Posterior cingulate gyrus (tissue), 11 donors: ENCODE measurements at regions not wholly inside any gene's neighbourhood (a gene's known extent, or its start where the extent isn't known, plus 50 kb on each side); places are given as distances from the start of the nearest gene placed in this dataset.

Source experiments
- DNase-seq, 10 donors: peaks; one replicate each; pipeline versions ENCODE4 v3.0.0 to v3.0.0-alpha.2; 2020 to 2021; ENCODE audit warnings: mixed read lengths in 3 of 10
- intact Hi-C: fragments of 100-400 bp; cut with DNase I; formaldehyde crosslinking; loops from one replicate; pipeline ENCODE4 v1.15.1; 2023

DNA sequence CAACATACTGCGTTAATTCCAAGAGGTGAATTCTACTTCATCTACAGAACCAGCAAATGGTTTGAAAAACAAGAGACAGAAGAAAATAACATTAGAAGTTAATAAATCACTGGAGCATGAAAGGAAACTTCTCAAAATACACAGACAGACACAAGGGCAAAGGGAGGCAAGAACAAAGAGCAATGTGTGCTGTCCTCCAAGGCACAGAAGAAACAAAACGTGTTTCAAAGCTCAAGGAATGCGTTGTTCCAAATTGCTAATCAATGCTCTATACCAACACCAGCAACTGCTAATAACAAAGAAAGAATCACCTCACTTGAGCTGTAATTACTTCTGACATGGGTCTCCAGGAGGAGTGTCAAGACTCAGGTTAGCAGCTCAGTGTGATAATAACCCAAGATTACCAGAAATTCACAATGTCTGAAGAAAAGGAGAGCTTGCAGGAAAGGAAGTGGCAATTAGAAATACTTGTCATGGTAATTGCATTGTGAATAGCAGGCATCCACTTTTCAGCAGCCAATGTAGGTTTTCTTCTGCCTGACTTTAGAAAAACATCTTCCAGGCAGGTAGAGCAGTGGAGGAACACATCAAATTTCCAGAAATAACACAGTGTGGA, 175.4 kb downstream of the SEC16B start:
- DNase-seq = no peak
- intact Hi-C loops = no loop called here

DNA sequence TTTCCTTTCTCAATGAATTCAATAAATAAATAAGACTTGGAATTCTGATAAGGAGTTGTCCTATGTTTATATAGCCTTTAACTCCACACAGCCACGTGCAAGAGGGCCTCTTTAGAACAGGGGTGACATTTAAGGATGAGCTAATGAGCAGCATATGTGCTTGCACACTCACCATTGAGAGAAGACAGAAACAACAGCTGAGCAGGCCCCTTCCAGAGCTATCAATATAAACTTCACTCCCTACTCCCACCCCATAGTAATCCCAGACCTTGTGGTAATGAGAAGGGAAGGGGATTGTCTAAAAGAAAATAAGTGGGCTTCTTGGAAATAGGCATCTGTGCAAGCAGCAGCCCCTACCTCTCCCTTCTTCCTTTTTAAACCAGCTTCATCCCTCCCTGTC, 176.0 kb downstream of the SEC16B start:
- intact Hi-C loops = no loop called here
- no peak for DNase-seq

DNA sequence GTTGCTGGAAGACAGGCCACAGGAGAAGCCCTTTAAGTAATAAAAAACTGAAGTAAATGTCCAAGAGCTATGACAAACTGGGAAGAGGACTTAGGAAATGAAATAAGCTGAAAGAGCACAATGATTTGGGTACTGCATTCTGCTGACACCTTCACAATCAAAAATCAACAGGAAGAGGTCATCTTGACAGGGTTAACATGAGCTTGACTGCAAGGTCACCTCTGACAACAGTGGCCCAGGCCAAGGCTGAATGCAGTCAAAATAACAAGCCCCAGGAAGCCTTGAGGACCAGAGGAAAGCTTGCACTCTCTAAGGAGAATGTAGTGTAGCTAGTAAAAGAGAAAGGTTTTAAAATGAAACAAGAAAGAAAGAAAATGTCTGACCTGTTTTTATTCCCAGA, 179.3 kb downstream of the SEC16B start:
- no peak for DNase-seq
- intact Hi-C loops = no loop called here

DNA sequence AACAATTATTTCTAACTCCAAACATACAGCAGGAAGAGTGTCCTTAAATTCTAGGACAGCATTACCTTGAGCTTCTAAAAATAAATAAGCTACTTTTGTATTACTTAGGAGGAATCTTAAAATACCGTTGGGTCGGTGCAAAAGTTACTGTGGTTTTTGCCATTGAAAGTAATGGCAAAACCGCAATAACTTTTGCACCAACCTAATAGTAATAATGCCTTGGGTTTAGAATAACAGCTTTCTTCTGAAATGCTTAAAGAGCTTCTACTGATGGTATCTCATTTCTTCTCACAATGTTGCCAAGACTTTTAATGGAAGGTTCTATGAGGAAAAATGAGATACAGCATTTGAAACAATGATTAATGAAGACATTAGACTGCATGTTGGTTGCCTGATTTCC, 179.9 kb downstream of the SEC16B start:
- DNase-seq = no peak
- intact Hi-C loops = no loop called here

DNA sequence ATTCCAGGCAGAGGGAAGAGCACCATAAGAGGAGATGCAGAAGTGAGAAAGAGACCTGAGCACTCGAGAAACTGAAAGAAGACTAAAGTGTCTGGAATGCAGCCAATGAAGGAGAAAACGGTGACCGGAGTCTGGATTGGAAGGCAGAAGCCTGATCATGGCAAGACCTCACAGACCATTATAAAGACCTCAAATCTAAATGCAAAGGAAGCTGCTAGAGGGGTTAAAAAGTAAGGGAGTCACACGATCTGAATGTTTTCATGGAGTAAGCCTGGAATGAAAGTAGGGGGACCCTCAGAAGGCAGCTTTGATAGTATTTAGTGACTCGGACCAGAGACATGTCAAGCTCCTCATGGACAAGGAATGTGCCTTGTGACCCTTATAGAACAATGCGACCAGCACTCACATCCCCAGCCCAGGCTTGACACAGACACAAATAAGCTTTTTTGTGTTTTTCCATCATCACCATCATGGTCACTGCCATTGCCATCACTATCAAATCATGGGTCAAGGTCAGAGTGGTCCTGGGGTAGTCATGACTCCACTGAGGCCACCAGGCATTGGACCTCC, 183.6 kb downstream of the SEC16B start:
- intact Hi-C loops = no loop called here
- DNase-seq = no peak

DNA sequence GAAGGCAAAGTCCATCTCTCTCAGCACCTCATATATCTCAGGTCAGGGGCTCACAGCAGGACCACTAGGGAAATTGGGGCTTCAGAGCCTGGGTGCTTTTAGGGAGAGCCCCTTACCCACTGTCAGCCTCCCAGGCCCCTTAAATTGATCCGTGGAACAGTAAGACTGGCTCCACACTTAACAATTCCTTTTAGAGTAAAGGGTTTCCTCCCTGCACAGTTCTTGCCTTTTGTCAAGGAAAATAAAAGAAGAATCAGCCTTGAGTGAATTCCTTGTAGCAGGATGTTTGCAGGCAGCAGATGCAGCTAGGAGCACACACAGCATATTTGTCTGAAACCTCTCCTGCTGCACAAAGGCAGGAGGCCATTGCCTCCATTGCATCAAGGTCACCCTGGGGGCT, 184.9 kb downstream of the SEC16B start:
- intact Hi-C loops = no loop called here
- no peak for DNase-seq

DNA sequence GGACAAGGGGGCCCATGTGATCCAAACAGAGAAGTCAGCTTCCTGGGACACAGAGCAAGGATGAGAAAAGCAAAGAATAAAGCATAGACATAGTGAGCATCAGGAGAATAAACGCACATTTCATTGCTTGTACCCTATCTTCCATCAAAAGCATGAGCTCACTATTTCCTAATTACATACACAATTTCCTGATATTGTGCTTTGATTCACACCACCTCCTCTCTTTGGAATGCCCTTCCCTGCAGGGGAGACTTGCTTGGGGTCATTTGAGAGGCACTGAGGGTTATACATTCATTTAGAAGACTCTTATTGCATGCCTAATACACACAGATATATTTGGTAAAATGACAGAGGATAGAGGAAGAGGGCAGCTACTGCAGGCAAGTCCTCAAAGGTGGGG, 185.4 kb downstream of the SEC16B start:
- intact Hi-C loops = no loop called here
- no peak for DNase-seq

DNA sequence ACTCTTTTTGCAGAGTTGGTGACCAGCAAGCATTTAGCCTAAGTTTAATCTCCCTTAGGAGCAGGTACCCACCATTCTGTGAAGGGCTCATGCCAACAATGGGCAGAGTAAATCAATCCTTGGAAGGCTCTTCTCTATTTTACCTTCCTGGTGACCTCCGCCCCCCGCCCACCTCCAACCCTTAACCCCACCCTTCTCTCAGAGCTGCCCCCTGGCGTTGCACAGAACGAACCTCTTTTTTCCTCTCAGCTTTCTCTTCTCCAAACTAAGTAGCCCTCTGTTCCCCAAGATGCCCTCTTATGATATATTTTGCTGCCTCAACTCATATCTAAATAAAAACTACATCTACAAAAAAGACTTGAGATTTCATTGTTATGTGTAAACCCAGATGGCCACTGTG, 186.8 kb downstream of the SEC16B start:
- intact Hi-C loops = no loop called here

DNA sequence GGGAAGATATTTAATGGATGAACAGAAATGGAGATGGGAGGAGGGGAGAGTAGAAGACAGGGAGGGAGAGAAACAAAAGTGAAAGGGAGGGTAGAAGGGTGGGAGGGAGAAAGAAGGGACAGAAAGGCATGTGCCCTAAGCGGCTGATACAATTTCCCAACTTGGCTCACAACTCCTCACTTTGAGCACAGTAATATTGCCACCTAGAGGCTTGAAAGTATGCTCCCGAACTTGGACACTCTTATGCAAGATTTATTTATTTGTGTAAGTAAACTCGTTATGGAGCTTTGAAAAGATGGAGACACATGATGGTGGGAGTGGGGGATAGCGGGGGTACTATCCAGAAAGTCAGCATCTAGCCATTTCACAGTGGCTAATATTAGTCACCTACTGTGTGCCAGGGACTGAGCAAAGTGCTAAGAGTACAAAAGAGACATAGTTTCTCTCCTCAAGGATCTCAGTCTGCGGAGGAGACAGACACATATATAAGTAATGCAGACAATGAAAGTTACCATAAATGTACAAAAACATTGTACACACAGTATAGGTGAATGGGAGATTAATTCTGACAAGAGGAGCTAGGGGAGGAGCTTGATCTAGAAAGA, 189.7 kb downstream of the SEC16B start:
- intact Hi-C loops = loop anchor here (2.0 kb wide), 1 partner anchor 883 kb away; no protein-coding TSS in a partner anchor
- peak in 1 of 10 donors; percentile 12 for DNase-seq

More for the DNA sequence above, 186.8 kb downstream of the SEC16B start:
- DNase-seq = no peak

DNA sequence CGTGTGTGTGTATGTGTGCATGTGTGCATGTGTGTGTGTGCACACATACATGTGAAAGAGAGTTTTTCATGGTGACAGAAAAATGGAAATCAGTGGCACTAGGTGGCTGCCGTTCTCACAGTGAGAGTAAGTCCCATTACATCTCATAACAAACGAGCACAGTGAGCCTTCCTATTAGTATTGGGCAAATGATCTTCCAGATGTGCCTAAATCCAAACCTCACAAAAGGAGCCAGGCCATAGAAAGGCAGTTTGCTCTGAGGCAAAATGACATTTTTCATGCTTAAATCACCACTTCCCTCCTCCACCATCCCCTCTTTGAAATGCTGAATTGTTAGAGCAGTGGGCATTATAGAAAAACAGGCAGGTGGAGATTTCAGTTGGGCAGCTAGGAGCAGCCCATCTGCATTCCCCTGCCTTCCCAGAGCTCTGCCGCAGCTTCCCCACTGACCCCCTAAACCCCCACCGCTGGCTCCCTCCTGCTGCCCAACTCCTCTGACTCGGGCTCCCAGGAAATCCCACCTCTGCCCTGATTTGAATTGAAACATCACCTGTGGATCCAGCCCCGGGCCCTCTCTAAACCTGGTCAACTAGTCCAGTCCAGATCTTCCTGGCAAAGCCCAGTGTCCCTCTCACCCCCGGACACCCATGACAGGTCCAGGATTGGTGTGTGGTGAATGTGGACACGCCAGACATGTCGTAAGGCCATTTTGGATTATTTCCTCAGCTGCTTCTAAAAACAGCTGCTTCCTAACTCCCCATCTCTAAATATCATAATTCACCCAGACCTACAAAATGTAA, 190.5 kb downstream of the SEC16B start:
- intact Hi-C loops = no loop called here
- no peak for DNase-seq

DNA sequence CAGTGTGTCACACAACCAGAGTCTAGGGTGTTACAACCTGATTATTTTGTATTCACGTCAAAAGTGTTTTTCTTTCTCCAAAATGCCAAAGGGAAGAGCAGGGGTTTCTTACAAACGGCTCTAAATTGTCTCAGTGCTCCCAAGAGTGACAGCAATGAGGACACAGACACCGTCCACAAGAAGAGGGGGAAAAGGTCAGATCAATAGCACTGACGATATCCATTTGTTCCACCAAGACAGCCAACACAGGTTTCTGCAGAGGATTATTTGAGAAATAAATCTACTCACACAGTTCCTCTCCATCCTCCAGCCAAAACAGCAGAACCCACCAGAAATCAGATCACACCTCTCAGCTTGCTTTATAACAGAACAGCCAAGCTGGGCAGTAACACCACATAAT, 193.9 kb downstream of the SEC16B start:
- DNase-seq = no peak
- intact Hi-C loops = no loop called here

DNA sequence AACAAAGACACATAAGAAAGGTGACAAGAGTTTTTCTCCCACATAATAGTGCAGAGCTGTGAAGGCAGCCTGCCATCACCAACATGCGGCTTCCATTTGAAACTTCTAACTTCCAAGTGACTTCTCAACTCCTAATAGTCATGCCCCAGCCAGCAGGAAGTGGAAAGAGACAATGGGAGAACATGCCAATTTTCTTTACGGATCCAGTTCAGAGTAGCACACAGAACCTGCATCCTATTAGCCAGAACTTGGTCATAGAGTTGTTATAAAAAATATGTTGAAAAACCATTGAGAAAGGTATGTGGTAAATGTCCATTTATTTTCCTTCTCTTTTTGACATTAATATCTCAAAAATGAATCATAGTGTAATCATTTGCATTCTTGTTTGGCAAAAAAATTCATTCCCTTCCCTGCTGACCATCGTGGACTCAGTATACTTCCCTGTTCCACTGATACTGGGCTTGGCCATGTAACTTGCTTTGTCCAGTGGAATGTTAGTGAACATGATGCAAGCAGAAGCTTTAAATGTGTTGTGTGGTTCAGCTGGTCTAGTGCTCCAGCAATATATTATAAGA, 197.4 kb downstream of the SEC16B start:
- no peak for DNase-seq
- intact Hi-C loops = no loop called here

DNA sequence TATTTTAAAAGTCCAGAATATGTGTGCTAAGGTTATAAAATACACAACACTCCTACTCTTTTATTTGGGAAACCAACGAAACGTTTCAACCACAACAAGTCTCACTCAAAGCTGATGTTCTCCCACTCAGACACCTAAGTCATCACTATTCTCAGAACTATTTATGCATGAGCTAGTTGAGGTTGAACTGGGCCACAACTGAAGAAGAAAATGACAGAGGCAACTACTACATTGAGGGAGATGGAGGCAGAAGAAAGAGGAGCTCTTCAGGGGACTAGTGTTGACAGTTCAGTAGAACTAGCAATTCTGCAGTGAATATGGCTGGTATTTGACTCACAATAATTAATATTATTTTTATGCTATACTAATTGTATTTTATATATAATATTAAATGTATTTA, 198.2 kb downstream of the SEC16B start:
- no peak for DNase-seq
- intact Hi-C loops = no loop called here

DNA sequence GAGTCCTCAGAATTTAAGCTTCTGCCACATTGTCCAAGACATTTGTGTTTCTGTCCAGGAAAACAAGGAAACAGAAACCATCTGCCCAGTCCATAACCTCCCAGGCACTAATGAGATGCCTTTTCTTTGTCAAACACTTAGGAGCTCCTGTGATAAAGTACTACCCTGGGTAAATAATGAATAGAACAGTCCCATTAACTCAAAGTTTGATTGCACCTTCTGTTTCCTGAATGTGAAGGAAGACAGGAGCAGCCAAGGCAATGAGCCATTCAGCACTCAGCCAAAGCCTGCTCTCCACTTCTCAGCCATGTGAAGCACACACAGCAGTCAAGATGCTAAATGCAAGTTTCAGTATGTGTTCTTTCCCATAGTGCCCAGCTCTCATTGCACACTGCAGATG, 199.8 kb downstream of the SEC16B start:
- no peak for DNase-seq
- intact Hi-C loops = no loop called here

DNA sequence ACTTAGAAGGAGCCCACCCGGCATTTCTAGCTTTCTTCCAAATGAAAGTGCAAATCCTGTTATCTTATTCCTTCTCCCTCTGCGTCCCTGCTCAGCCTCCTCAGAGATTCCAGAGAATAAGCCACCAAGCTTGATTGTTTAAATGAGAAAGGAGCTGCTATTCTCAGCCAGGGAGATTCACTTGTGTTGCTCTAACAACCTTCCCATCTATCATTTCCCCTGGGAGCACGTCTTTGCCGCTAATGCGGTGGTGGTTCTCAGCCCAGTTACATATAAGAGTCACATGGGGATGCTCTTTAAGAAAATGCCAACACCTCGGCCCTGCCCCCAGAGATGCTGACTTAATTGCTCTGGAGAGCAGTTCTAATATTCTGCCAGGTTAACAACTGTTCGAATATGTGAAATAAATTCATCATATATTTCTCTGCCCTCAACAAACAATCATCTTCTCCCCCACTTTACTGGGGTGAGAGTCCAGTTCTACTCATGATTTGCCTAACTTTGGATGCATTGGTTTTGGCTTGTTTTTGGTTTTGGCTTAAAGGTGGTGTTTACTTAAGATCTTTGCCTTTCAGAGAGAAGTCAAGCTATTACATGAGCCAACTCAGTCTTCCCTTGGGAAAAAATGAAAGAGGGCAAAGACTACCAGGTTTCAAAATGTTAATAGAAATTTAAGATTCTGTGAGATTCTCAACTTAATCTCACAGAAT, 213.9 kb downstream of the SEC16B start:
- no peak for DNase-seq
- intact Hi-C loops = no loop called here

DNA sequence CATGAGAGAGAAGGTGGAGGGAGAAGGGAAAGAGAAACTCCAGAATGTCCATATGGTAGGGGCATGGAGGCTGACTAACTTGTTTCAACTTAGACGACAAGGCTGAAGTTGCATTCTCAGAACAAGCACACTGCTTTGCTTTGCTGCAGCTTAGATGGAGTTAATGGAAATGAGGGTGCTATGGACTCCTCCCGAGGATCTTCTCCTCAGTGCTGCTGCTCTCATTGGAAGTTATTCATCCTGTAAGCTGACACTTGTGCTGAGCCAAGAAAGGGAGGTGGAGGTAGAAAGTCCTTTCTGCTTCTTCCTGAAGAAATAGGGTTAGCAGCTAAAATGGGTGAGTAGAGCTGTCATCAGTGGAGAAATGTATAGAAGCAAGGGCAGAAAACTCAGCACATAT, 215.3 kb downstream of the SEC16B start:
- intact Hi-C loops = no loop called here
- no peak for DNase-seq

DNA sequence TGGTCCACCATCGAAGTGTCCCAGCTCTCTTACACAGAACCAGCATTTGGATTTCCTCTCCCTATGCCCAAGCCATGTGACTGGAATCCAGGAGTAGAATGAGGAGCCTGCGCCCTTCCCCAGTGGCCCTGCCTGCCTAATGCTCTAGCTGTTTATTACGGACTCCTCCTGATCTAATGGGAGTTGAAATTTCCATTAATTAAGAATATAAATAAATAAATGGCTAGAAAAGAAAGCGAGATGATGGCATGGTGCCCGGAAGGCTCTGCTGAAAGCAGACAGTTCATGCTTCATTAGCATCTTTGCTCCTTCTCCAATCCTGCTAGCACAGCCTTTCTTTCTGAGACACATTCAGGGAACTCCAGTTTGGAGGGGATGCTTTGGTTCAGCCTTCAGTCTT, 216.2 kb downstream of the SEC16B start:
- intact Hi-C loops = no loop called here
- DNase-seq = peak in 9 of 10 donors; percentile 16 to 83 (median 34)

DNA sequence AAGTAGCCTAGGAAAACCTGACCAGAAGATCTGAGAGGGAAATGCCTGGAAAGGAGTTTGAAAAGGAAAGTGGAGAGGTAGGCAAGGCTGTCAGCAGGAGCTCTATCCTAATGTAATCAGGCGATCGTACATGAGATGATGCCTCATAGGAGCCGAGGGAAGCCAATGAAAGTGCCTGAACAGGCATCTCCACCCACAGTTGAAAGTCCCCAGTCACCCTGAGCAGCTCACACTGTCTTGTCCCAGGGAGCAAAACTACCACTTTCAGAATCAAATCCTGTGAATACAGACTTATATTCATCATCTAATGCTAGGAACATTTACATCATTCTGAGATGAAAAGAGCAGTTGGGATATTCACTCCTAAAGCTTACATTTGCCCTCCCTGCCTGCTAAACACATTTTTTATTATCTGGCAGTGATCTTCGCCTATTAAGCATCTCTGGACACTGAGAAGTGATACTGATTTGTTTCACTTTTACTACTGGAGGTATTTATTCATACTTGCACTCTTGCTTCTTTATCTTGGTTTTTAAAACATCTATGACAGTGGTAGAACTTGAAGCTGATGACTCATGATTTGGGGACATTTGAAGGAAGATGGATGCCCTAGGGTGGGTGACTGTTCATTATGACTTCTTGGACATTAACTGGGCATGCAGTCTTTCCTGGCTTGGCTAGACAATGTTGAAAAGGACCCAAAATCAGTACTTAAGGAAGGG, 221.6 kb downstream of the SEC16B start:
- intact Hi-C loops = no loop called here
- DNase-seq = no peak

DNA sequence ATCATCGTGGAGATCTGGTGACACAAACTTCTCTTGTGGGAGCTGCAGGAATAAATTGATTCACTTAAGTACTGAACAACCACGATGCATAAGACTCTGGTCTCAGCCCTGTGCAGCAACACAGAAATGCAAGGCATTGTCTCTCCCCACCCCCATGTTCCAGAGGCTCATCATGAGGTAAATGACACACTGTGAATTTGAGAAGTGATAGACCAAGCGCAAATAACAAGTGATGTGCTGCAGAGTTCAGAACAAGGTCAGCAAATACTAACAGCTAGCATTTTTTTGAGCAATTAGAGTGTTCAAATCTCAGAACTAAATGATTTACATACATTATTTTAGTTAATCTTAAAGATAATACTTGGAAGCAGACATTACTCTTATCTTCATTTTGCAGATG, 223.7 kb downstream of the SEC16B start:
- no peak for DNase-seq
- intact Hi-C loops = no loop called here

DNA sequence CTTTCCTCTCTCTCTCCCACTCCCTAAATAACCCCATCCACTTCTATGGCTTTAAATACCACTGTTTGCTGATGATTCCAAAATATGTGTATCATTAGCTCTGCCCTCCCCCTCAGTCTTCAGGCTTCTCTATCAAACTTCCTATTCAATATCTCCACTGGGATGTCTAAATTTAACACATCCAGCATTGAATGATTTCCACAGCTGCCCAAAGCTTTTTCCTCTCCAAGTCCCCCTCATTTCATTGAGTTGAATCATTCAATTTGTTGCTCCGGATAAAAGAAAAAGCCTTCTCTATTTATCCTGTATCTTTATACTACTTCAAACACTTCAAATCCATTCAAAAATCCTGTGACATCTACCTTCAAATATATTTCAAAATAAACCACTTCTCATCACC, 225.0 kb downstream of the SEC16B start:
- intact Hi-C loops = no loop called here
- DNase-seq = no peak
